ENCODE measurements at regions not wholly inside any gene's neighbourhood (a gene's known extent, or its start where the extent isn't known, plus 50 kb on each side); places are given as distances from the start of the nearest gene placed in this dataset.

- no peak for DNase-seq
- Histone ChIP-seq H3K4me1 (no peaks in the 10 kb centered on the region), H3K27me3 (no peaks in the 10 kb centered on the region), H3K4me3 (ENCODE audit: low read depth, low read length) (no peak overlapping the region), H3K36me3 (no peaks in the 10 kb centered on the region), H3K9me3 (no peaks in the 10 kb centered on the region)
- no peak for TF ChIP-seq CTCF (IDR thresholded peaks at IDR 0.05; ENCODE audit: low read depth, low read length)
Measured at GRCh38 chr13:62556978-62557377, 1141.3 kb upstream of the PCDH20 start.

GRCh38 chr13:62551588-62551987 is 1135.9 kb upstream of the PCDH20 start:
- Histone ChIP-seq H3K9me3 (no peaks in the 10 kb centered on the region), H3K36me3 (no peaks in the 10 kb centered on the region), H3K27me3 (no peaks in the 10 kb centered on the region), H3K4me1 (no peaks in the 10 kb centered on the region), H3K4me3 (ENCODE audit: low read depth, low read length) (no peak overlapping the region)
- DNase-seq = no peak
- no peak for TF ChIP-seq CTCF (IDR thresholded peaks at IDR 0.05; ENCODE audit: low read depth, low read length)

- no peaks in the 10 kb centered on the region for H3K36me3 ChIP-seq
- no peaks in the 10 kb centered on the region for H3K9me3 ChIP-seq
- H3K27me3 ChIP-seq = no peaks in the 10 kb centered on the region
- no peak overlapping the region for H3K4me3 ChIP-seq (ENCODE audit: low read depth, low read length)
- H3K4me1 ChIP-seq = no peaks in the 10 kb centered on the region
- TF ChIP-seq CTCF (IDR thresholded peaks at IDR 0.05; ENCODE audit: low read depth, low read length) = peak; percentile 32; the same call in 1 of the 2 replicates
- DNase-seq = no peak
Measured at GRCh38 chr13:62544928-62545327, 1129.3 kb upstream of the PCDH20 start.

- Histone ChIP-seq H3K27me3 (no peaks in the 10 kb centered on the region), H3K4me1 (no peaks in the 10 kb centered on the region; the same call in none of the 2 replicates), H3K9me3 (no peaks in the 10 kb centered on the region), H3K36me3 (no peaks in the 10 kb centered on the region), H3K4me3 (ENCODE audit: low read depth, low read length) (no peak overlapping the region)
- peak; percentile 21 for DNase-seq
- no peak for TF ChIP-seq CTCF (IDR thresholded peaks at IDR 0.05; ENCODE audit: low read depth, low read length)
Measured at GRCh38 chr13:62537593-62537992, 1121.9 kb upstream of the PCDH20 start.

- Histone ChIP-seq H3K36me3 (no peaks in the 10 kb centered on the region), H3K4me1 (no peaks in the 10 kb centered on the region), H3K9me3 (no peaks in the 10 kb centered on the region), H3K27me3 (no peaks in the 10 kb centered on the region), H3K4me3 (ENCODE audit: low read depth, low read length) (no peak overlapping the region)
- DNase-seq = no peak
- no peak for TF ChIP-seq CTCF (IDR thresholded peaks at IDR 0.05; ENCODE audit: low read depth, low read length)
Measured at GRCh38 chr13:62525652-62526051, 1110.0 kb upstream of the PCDH20 start.

GRCh38 chr13:62524498-62524897 is 1108.8 kb upstream of the PCDH20 start:
- Histone ChIP-seq H3K4me1 (no peaks in the 10 kb centered on the region), H3K27me3 (no peaks in the 10 kb centered on the region), H3K9me3 (no peaks in the 10 kb centered on the region), H3K36me3 (no peaks in the 10 kb centered on the region), H3K4me3 (ENCODE audit: low read depth, low read length) (no peak overlapping the region)
- no peak for TF ChIP-seq CTCF (IDR thresholded peaks at IDR 0.05; ENCODE audit: low read depth, low read length)
- DNase-seq = no peak

Data from BE2C (cell line).